ENCODE measurements at regions not wholly inside any gene's neighbourhood (a gene's known extent, or its start where the extent isn't known, plus 50 kb on each side); places are given as distances from the start of the nearest gene placed in this dataset.

DNA sequence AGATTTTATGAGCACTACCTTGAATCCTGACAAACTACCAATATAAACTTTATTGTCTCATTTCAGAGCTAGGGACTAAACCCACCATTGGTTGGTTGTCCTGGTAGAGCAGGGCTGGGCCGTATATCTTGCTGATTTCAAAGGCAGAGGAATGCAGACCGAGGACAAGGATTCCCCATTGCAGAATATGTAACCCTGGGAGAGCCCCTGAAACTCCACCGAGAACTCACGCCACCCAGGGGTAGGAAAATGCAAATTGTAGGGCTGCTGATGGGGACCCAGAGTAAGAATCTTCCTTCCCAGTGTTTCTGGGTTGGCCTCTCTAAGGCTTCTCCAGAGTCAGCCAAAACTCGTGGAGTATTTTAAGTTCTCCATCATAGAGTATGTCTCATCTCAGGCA is 235.3 kb downstream of the ABHD5 start:
- TF ChIP-seq BMI1 (IDR thresholded peaks at IDR 0.05; ENCODE audit: borderline replicate concordance) (no peak), POLR2A (IDR thresholded peaks at IDR 0.05; ENCODE audit: low read depth, low read length) (no peak), REST (IDR thresholded peaks at IDR 0.05; ENCODE audit: low read depth, low read length) (no peak), SUZ12 (IDR thresholded peaks at IDR 0.05; ENCODE audit: unreplicated experiment) (no peak), EGR1 (IDR thresholded peaks at IDR 0.05; ENCODE audit: borderline replicate concordance in 1 of 2, low read depth in 2 of 2, low read length in 2 of 2) (no peak), HCFC1 (IDR thresholded peaks at IDR 0.05; ENCODE audit: low read length) (no peak), CTCF (IDR thresholded peaks at IDR 0.05 in 2 of 3, conservative IDR thresholded peaks at IDR 0.05 in 1 of 3; ENCODE audit: control insufficient read depth in 2 of 3, extremely low read depth in 1 of 3, insufficient read depth in 1 of 3, low read depth in 3 of 3, low read length in 3 of 3) (peak in 1 of 3 experiments; percentile 17; a peak in 2 of 6 replicates)
